ENCODE measurements at regions not wholly inside any gene's neighbourhood (a gene's known extent, or its start where the extent isn't known, plus 50 kb on each side); places are given as distances from the start of the nearest gene placed in this dataset.
"Not testable (repeated sequence)": the region's sequence is repeated elsewhere in the genome, so short reads cannot be mapped to it uniquely, and the experiment has no call there.

- no peak for DNase-seq (ENCODE audit: low spot score)
- no peak overlapping the region for H3K27ac ChIP-seq
- peak; percentile 15; the same call in 1 of the 2 replicates for TF ChIP-seq CTCF (conservative IDR thresholded peaks at IDR 0.05; ENCODE audit: low read depth)
- CTCF ChIA-PET, result no interaction called here
- POLR2A ChIA-PET (ENCODE audit: low non-redundant PET), result no interaction called here
Observed at GRCh38 chr14:37890095-37890494, 294.7 kb downstream of the TTC6 start.

GRCh38 chr14:37891500-37891899 is 296.1 kb downstream of the TTC6 start:
- POLR2A ChIA-PET (ENCODE audit: low non-redundant PET); H3K27ac ChIP-seq; CTCF ChIA-PET; DNase-seq (ENCODE audit: low spot score): not testable (repeated sequence)

GRCh38 chr14:37894463-37894862 is 299.0 kb downstream of the TTC6 start:
- POLR2A ChIA-PET (ENCODE audit: low non-redundant PET), result no interaction called here
- no peak for TF ChIP-seq CTCF (conservative IDR thresholded peaks at IDR 0.05; ENCODE audit: low read depth)
- H3K27ac ChIP-seq, result no peak overlapping the region
- no peak for DNase-seq (ENCODE audit: low spot score)
- CTCF ChIA-PET, result no interaction called here

DNA sequence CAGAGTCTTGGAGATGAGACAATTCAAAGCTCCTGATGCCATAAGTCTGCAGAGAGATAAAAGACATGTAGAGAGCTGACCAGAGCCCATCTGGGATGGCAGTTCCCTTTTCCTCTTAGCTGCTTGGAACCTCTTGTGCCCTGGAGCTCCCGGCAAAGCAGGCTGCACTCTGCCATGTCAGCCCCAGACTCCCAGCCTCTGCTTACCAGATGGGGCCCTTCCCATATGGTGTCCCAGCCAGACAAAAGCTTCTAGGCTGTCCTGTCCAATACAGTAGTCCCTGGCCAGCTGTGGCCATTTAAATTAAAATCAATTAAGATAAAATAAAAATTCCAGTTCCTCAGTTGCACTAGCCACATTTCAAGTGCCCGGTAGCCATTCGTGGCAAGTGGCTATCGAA is 303.9 kb downstream of the TTC6 start:
- POLR2A ChIA-PET (ENCODE audit: low non-redundant PET), result no interaction called here
- no peak for DNase-seq (ENCODE audit: low spot score)
- CTCF ChIA-PET, result no interaction called here

GRCh38 chr14:37900561-37900960 is 305.1 kb downstream of the TTC6 start:
- no peak overlapping the region for H3K27ac ChIP-seq
- TF ChIP-seq CTCF (conservative IDR thresholded peaks at IDR 0.05; ENCODE audit: low read depth), result no peak
- CTCF ChIA-PET, result no interaction called here
- no peak for DNase-seq (ENCODE audit: low spot score)
- POLR2A ChIA-PET (ENCODE audit: low non-redundant PET), result no interaction called here

More for the DNA sequence above, 303.9 kb downstream of the TTC6 start:
- no peak overlapping the region for H3K27ac ChIP-seq
- no peak for TF ChIP-seq CTCF (conservative IDR thresholded peaks at IDR 0.05; ENCODE audit: low read depth)

GRCh38 chr14:37901978-37902377 is 305.7 kb upstream of the SSTR1 start:
- TF ChIP-seq CTCF (conservative IDR thresholded peaks at IDR 0.05; ENCODE audit: low read depth), result no peak
- no peak for DNase-seq (ENCODE audit: low spot score)
- no peak overlapping the region for H3K27ac ChIP-seq
- ChIA-PET CTCF (no interaction called here), POLR2A (ENCODE audit: low non-redundant PET) (no interaction called here)

DNA sequence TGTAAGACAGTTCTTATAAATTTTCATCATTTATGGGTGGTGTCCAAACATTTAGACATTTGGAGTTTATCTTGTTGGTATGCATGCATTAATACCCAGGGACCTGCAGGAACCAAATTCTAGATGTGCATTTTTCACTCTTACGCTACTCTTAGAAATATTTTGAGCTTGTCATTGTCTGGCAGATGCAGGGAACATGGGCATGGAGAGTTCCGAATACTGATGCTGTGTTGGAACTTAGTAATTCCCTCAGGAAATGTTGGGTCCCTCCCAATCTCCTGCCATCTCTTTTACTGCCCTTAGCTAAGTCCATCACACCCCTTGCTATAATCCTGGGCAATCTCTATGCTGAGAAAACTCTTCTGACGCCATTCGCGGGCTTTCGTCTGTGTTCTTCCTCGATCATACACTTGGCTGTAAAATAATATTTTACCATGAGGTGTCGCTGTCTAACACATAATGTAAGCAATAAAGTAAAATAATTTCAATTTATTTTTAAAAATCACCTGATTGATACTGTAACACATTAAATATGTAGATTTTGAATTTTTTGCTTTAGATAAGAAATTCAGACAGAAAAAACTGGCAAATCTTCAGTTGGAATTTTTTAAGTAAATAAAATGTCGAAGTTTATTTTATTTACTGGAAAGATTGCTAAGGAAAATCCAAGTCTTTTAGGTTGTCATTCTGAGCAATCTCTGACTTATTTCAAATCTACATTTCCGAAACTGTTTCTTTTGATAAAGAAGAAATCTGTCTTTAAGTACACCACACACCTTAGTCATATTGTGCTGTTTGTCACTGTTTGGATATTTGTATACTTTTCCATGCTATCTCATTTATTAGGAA is 304.1 kb upstream of the SSTR1 start:
- ChIA-PET POLR2A (ENCODE audit: low non-redundant PET) (no interaction called here), CTCF (interaction anchor here (0.5 to 0.7 kb wide), 5 partner anchors 16 to 1112 kb away, joined by 3 to 5 read pairs (median 3); no protein-coding TSS in a partner anchor)
- peak; percentile 62 for TF ChIP-seq CTCF (conservative IDR thresholded peaks at IDR 0.05; ENCODE audit: low read depth)
- DNase-seq (ENCODE audit: low spot score), result peak; percentile 33
- H3K27ac ChIP-seq, result no peak overlapping the region

All from RWPE1 (cell line).